Cardiac fibroblast (primary cell): ENCODE measurements at regions not wholly inside any gene's neighbourhood (a gene's known extent, or its start where the extent isn't known, plus 50 kb on each side); places are given as distances from the start of the nearest gene placed in this dataset.
A peak's percentile ranks its signal among the peaks of the same experiment; 100 is the strongest.

Experiments
- DNase-seq, 2 donors: peaks; one replicate each; pipeline versions ENCODE4 v3.0.0 to v3.0.0-alpha.2; 2010; ENCODE audit warnings: low read depth in 2 of 2
- H3K4me3 ChIP-seq, 2 donors: replicated peaks in 1 of 2; 1 replicate in 1 of 2; 2 replicates in 1 of 2; pipeline ENCODE4 v1.5.1; 2011; ENCODE audit warnings: low read depth in 2 of 2, low read length in 2 of 2, mild to moderate bottlenecking in 2 of 2, moderate library complexity in 1 of 2
- TF ChIP-seq, protein P1 (sequence below): IDR thresholded peaks from one replicate; pipeline ENCODE4 v1.5.1; 2011; ENCODE audit warnings: low read depth, mild to moderate bottlenecking, low read length, inconsistent platforms

DNA sequence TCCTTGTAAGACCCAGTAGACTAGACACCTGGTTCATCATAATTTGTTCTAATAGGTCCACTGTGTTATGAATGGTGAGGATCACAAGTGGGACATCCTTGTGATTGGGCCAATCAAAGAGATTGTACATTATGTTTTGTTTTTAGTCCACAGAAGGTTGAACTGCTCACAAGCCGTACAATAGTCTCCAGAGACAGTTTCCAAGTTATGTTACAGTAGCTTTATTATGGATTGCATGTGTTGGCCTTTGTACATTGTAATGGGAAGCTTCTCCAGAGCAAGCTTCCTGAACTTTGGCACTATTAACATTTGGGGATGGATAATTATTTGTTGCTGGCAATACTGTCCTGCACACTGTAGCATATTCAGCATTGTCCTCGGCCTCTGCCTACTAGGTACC is 86.1 kb downstream of the MAGEB10 start:
- no peak for DNase-seq
- no peak overlapping the region for H3K4me3 ChIP-seq
- TF ChIP-seq, protein P1, sequence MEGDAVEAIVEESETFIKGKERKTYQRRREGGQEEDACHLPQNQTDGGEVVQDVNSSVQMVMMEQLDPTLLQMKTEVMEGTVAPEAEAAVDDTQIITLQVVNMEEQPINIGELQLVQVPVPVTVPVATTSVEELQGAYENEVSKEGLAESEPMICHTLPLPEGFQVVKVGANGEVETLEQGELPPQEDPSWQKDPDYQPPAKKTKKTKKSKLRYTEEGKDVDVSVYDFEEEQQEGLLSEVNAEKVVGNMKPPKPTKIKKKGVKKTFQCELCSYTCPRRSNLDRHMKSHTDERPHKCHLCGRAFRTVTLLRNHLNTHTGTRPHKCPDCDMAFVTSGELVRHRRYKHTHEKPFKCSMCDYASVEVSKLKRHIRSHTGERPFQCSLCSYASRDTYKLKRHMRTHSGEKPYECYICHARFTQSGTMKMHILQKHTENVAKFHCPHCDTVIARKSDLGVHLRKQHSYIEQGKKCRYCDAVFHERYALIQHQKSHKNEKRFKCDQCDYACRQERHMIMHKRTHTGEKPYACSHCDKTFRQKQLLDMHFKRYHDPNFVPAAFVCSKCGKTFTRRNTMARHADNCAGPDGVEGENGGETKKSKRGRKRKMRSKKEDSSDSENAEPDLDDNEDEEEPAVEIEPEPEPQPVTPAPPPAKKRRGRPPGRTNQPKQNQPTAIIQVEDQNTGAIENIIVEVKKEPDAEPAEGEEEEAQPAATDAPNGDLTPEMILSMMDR: no peak

DNA sequence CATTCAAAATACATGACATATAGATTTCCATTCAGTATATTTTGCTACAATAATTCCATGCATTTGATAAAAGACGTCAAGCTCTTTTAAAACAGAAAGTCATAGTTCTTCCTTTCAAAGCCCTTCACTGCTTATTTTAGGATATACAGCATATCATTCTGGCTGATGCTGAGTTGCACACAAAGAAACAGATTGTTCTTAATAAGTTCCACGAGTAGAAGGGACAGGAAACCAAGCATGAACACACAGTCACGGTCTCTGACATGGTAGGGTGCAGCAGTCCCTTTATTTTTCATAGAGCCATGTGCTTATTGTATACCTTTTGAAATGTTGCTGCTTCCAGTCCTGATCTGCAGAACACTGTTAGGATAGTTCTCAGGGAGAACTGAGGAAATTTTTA is 85.4 kb downstream of the MAGEB10 start:
- no peak overlapping the region for H3K4me3 ChIP-seq
- TF ChIP-seq, protein P1: no peak
- DNase-seq: no peak

- peak; percentile 43 to 71 for DNase-seq
- H3K4me3 ChIP-seq: no peak overlapping the region
- TF ChIP-seq, protein P1: no peak
These were observed 82.8 kb downstream of the MAGEB10 start for GRCh38 chrX:27890611-27891010.

DNA sequence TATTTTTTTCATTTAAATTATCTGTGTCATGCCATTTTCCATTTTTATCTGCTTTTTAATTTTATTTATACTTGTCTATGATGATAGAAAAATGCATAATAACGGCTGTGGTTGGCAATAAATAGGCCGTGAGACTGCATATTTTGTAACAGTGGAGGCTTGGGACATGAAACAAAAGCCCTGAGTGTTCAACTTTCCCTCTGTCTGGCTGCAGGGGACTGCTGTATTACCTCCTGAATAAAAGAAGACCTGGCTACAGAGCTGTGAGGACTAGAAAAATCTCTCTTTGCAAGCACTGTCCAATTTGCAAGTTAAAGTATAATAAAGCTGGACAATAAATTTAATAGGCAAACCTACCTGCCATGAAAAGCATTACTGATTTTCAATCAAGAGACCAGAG is 82.1 kb downstream of the MAGEB10 start:
- no peak for DNase-seq
- TF ChIP-seq, protein P1: no peak
- H3K4me3 ChIP-seq: no peak overlapping the region

DNA sequence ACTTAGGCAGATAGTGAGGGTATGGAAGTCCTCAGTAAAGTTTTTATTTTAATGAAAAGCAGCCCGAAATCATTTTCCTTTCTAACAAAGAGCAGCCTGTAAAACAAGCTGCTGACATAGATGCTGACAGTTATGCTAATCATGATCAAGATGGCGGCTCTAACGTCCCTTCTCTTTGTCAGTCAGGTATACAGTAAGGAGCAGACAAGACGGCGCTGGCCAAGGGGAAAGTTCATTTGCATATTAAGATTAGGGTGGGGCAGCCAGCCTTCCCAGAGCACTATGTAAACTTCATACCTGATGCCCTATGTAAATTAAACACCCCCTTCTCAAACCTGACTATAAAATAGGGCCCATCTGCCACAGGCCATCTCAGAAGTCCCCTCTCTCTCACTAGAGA is 76.9 kb downstream of the MAGEB10 start:
- no peak overlapping the region for H3K4me3 ChIP-seq
- DNase-seq: no peak
- TF ChIP-seq, protein P1: no peak

DNA sequence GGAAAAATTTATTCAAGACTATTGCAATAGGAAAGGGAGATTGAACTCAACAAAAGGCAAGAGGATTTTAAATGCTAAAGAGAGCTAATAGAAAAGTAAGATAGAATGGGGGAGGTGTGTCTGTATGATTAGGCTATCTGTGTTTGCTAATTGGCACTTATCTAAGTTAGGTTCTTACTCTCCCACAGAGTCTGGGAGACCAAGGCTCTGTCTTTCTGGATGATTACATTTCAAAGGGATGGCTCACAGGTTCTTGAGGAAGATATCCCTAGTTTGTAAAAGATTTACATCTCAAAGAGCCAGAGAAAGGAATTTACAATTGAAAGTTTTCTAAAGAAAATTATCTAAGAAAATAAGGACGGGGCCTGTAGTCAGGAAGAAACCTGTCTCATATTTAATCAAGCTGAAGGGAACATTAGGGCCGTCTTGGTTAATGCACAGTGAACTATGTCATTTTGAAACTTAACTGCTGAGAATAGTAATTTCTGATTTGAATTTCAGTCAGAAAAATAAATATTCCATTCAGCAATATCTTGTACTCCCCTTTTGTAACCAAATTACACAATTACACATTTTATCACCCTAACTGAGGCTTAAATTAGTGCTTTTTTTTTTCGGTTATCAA is 75.8 kb downstream of the MAGEB10 start:
- TF ChIP-seq, protein P1: no peak
- no peak overlapping the region for H3K4me3 ChIP-seq
- no peak for DNase-seq

- TF ChIP-seq, protein P1: no peak
- no peak for DNase-seq
- no peak overlapping the region for H3K4me3 ChIP-seq
These were observed 74.9 kb downstream of the MAGEB10 start for GRCh38 chrX:27882695-27883094.
